HG03196 (cell line): ENCODE measurements at regions not wholly inside any gene's neighbourhood (a gene's known extent, or its start where the extent isn't known, plus 50 kb on each side); places are given as distances from the start of the nearest gene placed in this dataset.

Experiments used
- ATAC-seq: cut with Tn5 transposase; IDR thresholded peaks from one replicate; pipeline ENCODE4 v1.9.1; 2021; ENCODE audit not compliant: unreplicated experiment

GRCh38 chr21:41594268-41594667 is 86.3 kb upstream of the TMPRSS2 start:
- ATAC-seq = no peak

DNA sequence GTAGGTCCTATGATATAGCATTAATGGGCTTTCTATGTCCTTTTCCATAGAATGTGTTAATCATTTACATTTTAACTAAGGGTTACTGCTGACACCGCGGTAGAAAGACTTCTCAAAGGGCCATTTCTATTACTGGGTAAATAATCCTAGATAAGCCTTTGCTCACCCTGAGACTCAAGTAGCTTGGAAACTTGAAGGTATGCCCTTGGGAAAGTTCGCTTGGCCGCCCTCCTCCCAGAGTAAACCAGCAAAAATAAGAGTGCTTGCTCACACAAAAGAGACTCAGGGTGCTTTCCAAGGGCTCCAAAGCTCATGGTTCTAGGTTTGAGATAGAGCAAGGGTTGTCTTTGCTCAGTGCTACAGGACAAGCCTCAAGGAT is 85.8 kb upstream of the TMPRSS2 start:
- ATAC-seq = no peak

GRCh38 chr21:41593051-41593759 is 85.2 kb upstream of the TMPRSS2 start:
- ATAC-seq = no peak

- ATAC-seq = no peak
Observed at GRCh38 chr21:41589620-41590175, 81.7 kb upstream of the TMPRSS2 start.

- ATAC-seq = no peak
Observed at GRCh38 chr21:41589131-41589530, 81.2 kb upstream of the TMPRSS2 start.

GRCh38 chr21:41585199-41585994 is 77.4 kb upstream of the TMPRSS2 start:
- no peak for ATAC-seq

DNA sequence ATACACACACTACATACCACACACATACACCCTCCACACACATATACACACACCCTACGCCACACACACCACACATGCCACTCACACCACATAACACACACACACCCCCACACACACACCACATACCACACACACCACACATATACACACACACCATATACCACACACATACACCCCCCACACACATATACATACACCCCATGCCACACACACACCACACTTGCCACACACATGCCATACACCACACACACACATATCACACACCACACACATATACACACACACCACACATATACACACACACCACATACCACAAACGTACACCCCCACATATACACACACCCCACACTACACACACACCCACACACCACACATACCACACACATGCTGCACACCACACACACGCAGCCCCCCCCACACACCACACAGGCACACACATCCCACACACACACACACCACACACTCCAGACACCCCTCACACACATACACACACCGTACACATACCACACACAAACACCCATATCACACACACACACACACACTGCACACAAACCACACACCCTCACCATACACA is 76.7 kb upstream of the TMPRSS2 start:
- no peak for ATAC-seq

DNA sequence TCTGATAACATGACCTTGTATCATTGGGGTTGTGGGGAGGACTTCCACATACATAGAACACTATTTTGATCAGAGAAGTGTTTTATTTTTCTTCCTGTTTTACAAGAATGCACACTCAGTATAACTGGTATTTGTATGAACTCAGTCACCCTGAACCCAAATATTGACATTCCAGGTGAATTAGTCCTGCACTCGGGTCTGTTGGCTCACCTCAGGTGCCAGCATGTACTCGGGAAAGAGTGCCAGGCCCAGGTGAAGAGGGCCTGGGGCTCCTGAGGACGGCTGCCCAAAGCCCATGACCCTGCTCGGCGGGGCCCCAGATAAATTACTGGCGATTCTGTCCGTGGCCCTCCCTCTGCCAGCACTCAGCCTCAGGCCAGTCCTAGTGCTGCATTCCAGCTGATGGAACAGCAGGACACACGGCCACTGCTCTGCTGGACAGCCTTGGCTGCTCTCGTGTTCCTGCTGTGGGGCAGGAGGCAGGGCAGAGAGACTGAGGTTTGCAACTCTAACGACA is 75.4 kb upstream of the TMPRSS2 start:
- no peak for ATAC-seq

DNA sequence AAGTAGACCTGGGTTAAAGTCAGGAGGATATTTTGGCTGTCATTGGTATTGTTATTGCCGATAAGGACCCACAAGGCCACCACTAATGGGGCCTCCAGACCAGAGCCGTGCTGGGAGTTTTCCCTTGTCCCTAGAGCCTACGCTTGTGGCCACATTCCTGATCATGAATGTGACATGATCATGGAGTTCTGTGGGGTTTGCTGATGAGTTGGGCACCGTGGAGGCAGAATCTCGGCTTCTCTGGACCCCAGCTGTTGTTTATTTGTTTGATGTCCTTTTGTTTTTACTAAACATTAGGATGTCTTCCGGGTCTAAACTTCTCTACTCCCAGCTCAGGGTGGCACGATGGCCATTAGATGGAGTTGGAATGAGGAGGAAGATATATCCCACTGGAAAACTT is 74.9 kb upstream of the TMPRSS2 start:
- no peak for ATAC-seq

DNA sequence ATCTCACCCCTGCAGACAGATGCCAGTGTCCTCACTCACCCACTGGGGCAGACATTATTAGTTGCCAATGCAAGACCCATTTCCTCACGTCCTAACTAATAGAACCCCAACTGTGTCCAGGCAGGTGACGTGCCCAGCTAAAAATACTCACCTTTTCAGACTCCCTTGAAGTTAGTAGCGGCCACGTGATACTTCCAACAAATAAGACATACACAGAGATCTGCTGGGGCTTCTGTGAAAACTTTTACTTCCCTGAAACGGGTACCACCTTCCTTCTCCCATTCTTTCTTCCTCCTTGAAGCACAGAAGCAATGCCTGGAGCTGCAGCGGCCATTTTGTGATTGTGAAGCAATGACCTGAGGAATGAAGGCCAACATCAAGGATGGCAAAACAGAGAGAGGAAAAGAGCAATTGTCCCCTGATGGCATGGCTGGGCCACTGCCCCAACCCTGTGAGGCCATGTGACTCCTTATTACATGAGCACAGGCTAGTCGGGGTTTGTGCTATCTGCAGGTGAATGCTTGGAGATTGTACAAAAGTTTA is 74.4 kb upstream of the TMPRSS2 start:
- ATAC-seq = no peak

- ATAC-seq = no peak
Observed at GRCh38 chr21:41581592-41582228, 73.8 kb upstream of the TMPRSS2 start.

DNA sequence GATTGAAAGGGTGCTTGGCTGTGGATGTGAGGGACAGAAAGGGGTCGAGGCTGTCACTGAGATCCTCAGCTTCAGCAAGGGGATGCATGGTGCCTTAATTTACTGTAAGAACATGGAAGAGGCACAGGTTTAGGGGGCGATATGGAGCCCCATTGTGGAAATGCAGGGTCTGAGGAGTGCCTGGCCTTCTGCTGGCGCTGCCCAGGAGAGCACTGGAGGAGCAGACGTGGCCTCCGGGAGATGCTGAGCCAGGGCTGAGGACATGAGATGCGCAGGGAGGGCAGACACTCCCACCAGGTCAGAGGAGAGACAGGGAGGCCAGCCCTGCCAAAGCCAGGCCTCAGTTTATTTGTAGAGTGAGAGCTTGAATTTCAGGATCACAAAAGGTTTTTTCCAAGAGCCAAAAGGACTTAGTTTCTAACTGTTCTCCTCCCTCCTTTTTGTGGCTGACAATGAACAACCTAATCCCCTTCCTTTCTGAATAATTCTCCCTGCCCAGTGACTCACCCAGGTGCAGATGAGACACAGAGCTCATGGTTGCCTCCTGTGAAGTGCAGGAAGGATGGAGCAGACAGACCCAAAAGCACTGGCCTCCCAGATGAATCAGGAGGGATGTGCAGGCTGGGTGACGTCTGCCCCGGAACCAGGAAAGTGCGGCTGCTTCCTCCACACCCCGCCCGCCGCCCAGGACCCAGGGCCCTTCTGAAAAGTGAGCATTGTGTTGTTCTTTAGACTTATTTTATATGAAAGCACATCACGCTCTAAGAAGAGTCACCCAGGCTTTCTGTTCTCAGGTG is 73.0 kb upstream of the TMPRSS2 start:
- ATAC-seq = no peak

DNA sequence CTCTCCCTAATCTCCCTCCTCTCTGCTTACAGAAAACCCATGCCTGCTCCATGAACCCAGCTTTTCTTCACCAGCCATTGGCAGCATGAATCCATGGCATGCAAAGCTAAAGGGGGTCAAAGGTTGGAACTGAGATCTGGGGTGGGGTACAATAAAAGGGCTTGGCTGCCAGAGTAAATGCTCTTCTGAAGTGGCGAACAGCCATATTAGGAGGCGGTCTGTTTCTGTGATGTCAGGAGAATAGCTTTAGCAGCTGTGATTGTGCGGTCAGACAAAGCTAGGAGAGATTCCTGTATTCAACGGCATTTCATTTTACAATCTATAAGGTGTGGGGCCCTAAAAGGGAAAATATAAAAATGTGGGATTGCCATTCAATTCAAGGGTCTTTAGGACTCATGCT is 71.7 kb upstream of the TMPRSS2 start:
- no peak for ATAC-seq

GRCh38 chr21:41578716-41579115 is 70.8 kb upstream of the TMPRSS2 start:
- no peak for ATAC-seq

DNA sequence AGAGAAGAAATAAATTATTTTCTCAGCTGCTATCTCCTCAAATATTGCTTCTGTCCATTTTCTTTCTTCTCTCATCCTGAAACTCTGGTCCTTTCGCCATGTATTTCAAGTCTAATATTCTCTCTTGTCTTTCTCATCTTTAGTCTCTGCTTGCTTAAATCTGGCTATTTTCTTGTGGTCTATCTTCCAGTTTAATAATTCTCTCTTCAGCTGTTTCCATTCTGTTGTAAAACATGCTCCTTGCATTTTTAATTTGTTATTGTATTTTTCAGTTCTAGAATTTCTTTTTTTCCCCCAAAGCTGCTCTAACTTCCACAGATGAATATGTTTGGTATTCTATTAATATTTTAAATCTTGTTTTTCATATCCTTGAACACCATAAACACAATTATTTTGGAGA is 70.1 kb upstream of the TMPRSS2 start:
- ATAC-seq = no peak

GRCh38 chr21:41576013-41576615 is 68.2 kb upstream of the TMPRSS2 start:
- no peak for ATAC-seq

DNA sequence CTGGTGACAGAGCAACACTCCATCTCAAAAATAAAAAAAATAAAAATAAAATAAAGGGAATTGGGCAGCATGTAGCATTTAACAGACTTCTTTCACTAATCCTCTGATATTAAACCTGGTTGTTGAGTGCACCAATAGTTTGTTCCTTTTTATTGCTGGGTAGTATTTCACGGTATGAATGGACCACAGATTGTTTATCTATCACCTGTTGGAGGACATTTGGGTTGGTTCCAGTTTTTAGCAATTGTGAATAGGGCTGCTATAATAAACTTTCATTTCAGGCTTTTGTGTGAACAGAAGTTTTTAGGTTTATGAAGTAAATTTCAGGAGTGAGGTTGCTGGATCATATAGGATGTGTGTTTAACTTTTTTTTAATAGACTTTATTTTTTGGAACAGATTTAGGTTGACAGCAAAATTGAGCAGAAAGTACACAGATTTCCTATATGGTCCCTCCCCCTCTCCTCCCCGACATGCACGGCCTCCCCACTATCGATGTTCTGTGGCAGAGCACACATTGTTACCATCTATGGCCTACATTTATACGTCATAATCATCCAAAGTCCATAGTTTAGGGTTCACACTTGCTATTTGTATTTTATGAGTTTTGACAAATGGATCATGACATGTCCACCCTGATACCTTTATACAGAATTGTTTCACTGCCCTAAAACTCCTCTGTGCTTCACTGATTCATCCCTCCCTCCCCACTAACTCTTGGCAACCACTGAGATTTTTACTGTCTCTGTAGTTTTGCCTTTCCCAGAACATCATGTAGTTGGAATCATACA is 66.1 kb upstream of the TMPRSS2 start:
- no peak for ATAC-seq

GRCh38 chr21:41571938-41572510 is 64.1 kb upstream of the TMPRSS2 start:
- no peak for ATAC-seq
